Calu3 (cell line): ENCODE measurements at regions not wholly inside any gene's neighbourhood (a gene's known extent, or its start where the extent isn't known, plus 50 kb on each side); places are given as distances from the start of the nearest gene placed in this dataset.

Source experiments
- BruUV-seq: library from RNA; stranded (reverse); fragments of 400-500 nt; replicated peaks from 2 replicates; lab custom pipeline; 2021; lab: Mats Ljungman, UMichigan
- CTCF ChIA-PET: fragments of 300-600 bp; sonication (Branson Sonifier 250); formaldehyde crosslinking; loops from one replicate; lab custom pipeline; 2022; ENCODE audit warnings: antibody characterized with exemption; lab: Charles Lee
- DNase-seq: peaks from one replicate; pipeline ENCODE4 v3.0.0; 2022
- H3K27ac Mint-ChIP-seq: one replicate; pipeline ENCODE4 v1.8.0; 2022; ENCODE audit warnings: mixed read lengths; ENCODE audit not compliant: unreplicated experiment
- H3K27me3 Mint-ChIP-seq: one replicate; pipeline ENCODE4 v1.8.0; 2022; ENCODE audit warnings: mixed read lengths; ENCODE audit not compliant: unreplicated experiment
- H3K36me3 Mint-ChIP-seq: one replicate; pipeline ENCODE4 v1.8.0; 2022; ENCODE audit warnings: mild to moderate bottlenecking, moderate library complexity, mixed read lengths; ENCODE audit not compliant: insufficient read depth, unreplicated experiment
- H3K4me1 Mint-ChIP-seq: one replicate; pipeline ENCODE4 v1.8.0; 2022; ENCODE audit warnings: mild to moderate bottlenecking, low read depth, mixed read lengths; ENCODE audit not compliant: unreplicated experiment
- H3K4me3 Mint-ChIP-seq: one replicate; pipeline ENCODE4 v1.8.0; 2022; ENCODE audit warnings: mild to moderate bottlenecking, low read depth, moderate library complexity, mixed read lengths; ENCODE audit not compliant: unreplicated experiment
- H3K9me3 Mint-ChIP-seq: one replicate; pipeline ENCODE4 v1.8.0; 2022; ENCODE audit warnings: low read depth, mixed read lengths; ENCODE audit not compliant: unreplicated experiment
- CTCF ChIP-seq: fragments of 200-600 bp; IDR thresholded peaks from one replicate; pipeline ENCODE4 v1.8.0; 2022; ENCODE audit warnings: antibody characterized with exemption; ENCODE audit not compliant: unreplicated experiment
- intact Hi-C: fragments of 100-400 bp; cut with micrococcal nuclease; formaldehyde crosslinking; loops from one replicate; pipeline ENCODE4 v1.10.0; 2022; ENCODE audit not compliant: unreplicated experiment

GRCh38 chr20:55774628-55775027 lies 230.7 kb downstream of the CBLN4 start:
- TF ChIP-seq CTCF, result no peak
- intact Hi-C loops, result no loop called here
- Mint-ChIP-seq H3K36me3 (no peaks in the 10 kb centered on the region), H3K27ac (no peak overlapping the region), H3K27me3 (no peaks in the 10 kb centered on the region), H3K9me3 (peaks cover 3% of the 10 kb centered on the region), H3K4me3 (no peak overlapping the region), H3K4me1 (no peaks in the 10 kb centered on the region)
- no peak for DNase-seq
- BruUV-seq, result no TSS peak
- CTCF ChIA-PET, result no interaction called here

GRCh38 chr20:55761797-55762196 lies 243.5 kb downstream of the CBLN4 start:
- Mint-ChIP-seq H3K4me1 (no peaks in the 10 kb centered on the region), H3K9me3 (peaks cover 8% of the 10 kb centered on the region), H3K27ac (no peak overlapping the region), H3K4me3 (no peak overlapping the region), H3K27me3 (no peaks in the 10 kb centered on the region), H3K36me3 (no peaks in the 10 kb centered on the region)
- no TSS peak for BruUV-seq
- CTCF ChIA-PET, result no interaction called here
- TF ChIP-seq CTCF, result no peak
- DNase-seq, result no peak
- intact Hi-C loops, result no loop called here

GRCh38 chr20:55761100-55761499 lies 244.2 kb downstream of the CBLN4 start:
- Mint-ChIP-seq H3K27me3 (no peaks in the 10 kb centered on the region), H3K9me3 (peaks cover 5% of the 10 kb centered on the region), H3K4me3 (no peak overlapping the region), H3K4me1 (no peaks in the 10 kb centered on the region), H3K27ac (no peak overlapping the region), H3K36me3 (no peaks in the 10 kb centered on the region)
- no peak for DNase-seq
- no peak for TF ChIP-seq CTCF
- intact Hi-C loops, result no loop called here
- no TSS peak for BruUV-seq
- CTCF ChIA-PET, result no interaction called here

DNA sequence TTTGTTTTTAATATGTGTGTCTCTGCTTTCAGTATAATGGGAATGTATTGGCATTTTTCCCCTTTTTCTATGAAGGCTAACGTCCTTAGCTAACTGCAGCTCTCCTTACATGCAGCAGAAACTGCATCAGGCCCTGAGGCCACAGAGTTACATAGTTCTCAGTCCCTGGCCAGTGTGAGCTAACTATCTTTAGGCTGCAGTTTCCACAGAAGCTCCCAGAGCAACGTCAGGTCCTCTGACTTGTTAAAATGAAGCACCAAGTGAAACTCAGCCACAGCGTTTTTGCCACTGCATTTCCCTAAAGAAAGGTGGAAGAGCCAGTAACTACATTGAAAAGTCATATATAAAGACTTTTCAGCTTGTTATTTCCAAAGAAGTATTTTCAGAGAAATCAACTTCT lies 244.7 kb downstream of the CBLN4 start:
- no peaks in the 10 kb centered on the region for H3K36me3 Mint-ChIP-seq
- no peak for DNase-seq
- no peak overlapping the region for H3K4me3 Mint-ChIP-seq
- BruUV-seq, result no TSS peak
- H3K27ac Mint-ChIP-seq, result no peak overlapping the region
- TF ChIP-seq CTCF, result no peak
- peaks cover 9% of the 10 kb centered on the region for H3K9me3 Mint-ChIP-seq
- intact Hi-C loops, result no loop called here
- CTCF ChIA-PET, result no interaction called here
- H3K4me1 Mint-ChIP-seq, result no peaks in the 10 kb centered on the region
- no peaks in the 10 kb centered on the region for H3K27me3 Mint-ChIP-seq

DNA sequence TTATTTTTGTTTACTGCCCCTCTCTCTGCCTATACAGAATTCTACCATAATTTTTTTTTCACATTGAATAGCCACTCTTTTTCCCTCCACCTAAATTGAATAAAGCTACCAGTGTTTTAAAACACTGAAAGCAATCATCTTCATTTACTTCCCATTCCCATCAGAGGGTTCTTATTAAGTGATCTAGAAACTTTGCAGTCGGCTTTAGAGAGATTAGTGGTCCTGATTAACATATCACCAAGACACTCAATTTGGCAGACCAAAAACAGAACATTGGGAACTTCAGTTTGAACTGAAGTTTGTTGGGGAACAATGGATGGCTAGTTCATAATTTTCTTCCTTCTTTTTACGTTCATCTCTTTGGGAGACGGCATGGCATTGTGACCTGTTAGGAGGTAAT lies 249.5 kb downstream of the CBLN4 start:
- intact Hi-C loops, result no loop called here
- CTCF ChIA-PET, result no interaction called here
- Mint-ChIP-seq H3K27me3 (no peaks in the 10 kb centered on the region), H3K4me3 (no peak overlapping the region), H3K36me3 (no peaks in the 10 kb centered on the region), H3K9me3 (peaks cover 15% of the 10 kb centered on the region), H3K4me1 (no peaks in the 10 kb centered on the region), H3K27ac (no peak overlapping the region)
- DNase-seq, result no peak
- BruUV-seq, result no TSS peak
- TF ChIP-seq CTCF, result no peak
